Left ventricle myocardium inferior (tissue), 1 donor: ENCODE measurements at regions not wholly inside any gene's neighbourhood (a gene's known extent, or its start where the extent isn't known, plus 50 kb on each side); places are given as distances from the start of the nearest gene placed in this dataset.
A peak's percentile ranks its signal among the peaks of the same experiment; 100 is the strongest.

ENCODE experiments used
- DNase-seq: peaks from one replicate; pipeline ENCODE4 v3.0.0-alpha.2; 2020
- H3K27ac ChIP-seq: fragments of 200-600 bp; replicated peaks from 2 replicates; pipeline ENCODE4 v1.8.0; 2021
- H3K27me3 ChIP-seq: fragments of 200-600 bp; 2 replicates; pipeline ENCODE4 v1.8.0; 2021; ENCODE audit warnings: low read depth
- H3K36me3 ChIP-seq: fragments of 200-600 bp; 2 replicates; pipeline ENCODE4 v1.8.0; 2021
- H3K4me1 ChIP-seq: fragments of 200-600 bp; 2 replicates; pipeline ENCODE4 v1.8.0; 2021
- H3K4me3 ChIP-seq: fragments of 200-600 bp; 2 replicates; pipeline ENCODE4 v1.8.0; 2021; ENCODE audit warnings: mild to moderate bottlenecking, moderate library complexity
- H3K9me3 ChIP-seq: fragments of 200-600 bp; replicated peaks from 2 replicates; pipeline ENCODE4 v1.8.0; 2021
- CTCF ChIP-seq: fragments of 200-600 bp; IDR thresholded peaks from 2 replicates; pipeline ENCODE4 v1.8.0; 2021; ENCODE audit warnings: antibody characterized with exemption, mild to moderate bottlenecking, borderline replicate concordance
- intact Hi-C: fragments of 100-400 bp; cut with micrococcal nuclease; formaldehyde crosslinking; loops from one replicate; pipeline ENCODE4 v1.11.0; 2022
- donor health status: DM: no; HTN: yes; CAD: no; lungs with severe emphysema.

- no peaks in the 10 kb centered on the region for H3K27me3 ChIP-seq
- H3K9me3 ChIP-seq = no peaks in the 10 kb centered on the region
- H3K36me3 ChIP-seq = no peaks in the 10 kb centered on the region
- H3K27ac ChIP-seq = peak overlapping the region; percentile 12
- intact Hi-C loops = no loop called here
- DNase-seq = no peak
- no peak for TF ChIP-seq CTCF
- no peak overlapping the region for H3K4me3 ChIP-seq
- peaks cover 11% of the 10 kb centered on the region for H3K4me1 ChIP-seq
Observed at GRCh38 chr14:38391334-38391733, 135.4 kb upstream of the CLEC14A start.

- Histone ChIP-seq H3K4me1 (peaks cover 11% of the 10 kb centered on the region), H3K9me3 (no peaks in the 10 kb centered on the region), H3K27me3 (no peaks in the 10 kb centered on the region), H3K27ac (no peak overlapping the region), H3K36me3 (no peaks in the 10 kb centered on the region), H3K4me3 (no peak overlapping the region)
- intact Hi-C loops = no loop called here
- TF ChIP-seq CTCF = no peak
- DNase-seq = no peak
Observed at GRCh38 chr14:38389681-38390080, 133.8 kb upstream of the CLEC14A start.

- intact Hi-C loops = no loop called here
- TF ChIP-seq CTCF = no peak
- no peaks in the 10 kb centered on the region for H3K9me3 ChIP-seq
- no peaks in the 10 kb centered on the region for H3K27me3 ChIP-seq
- H3K4me1 ChIP-seq = peaks cover 11% of the 10 kb centered on the region
- no peak overlapping the region for H3K4me3 ChIP-seq
- no peak for DNase-seq
- no peaks in the 10 kb centered on the region for H3K36me3 ChIP-seq
- H3K27ac ChIP-seq = no peak overlapping the region
Observed at GRCh38 chr14:38387821-38388220, 131.9 kb upstream of the CLEC14A start.

- intact Hi-C loops = no loop called here
- Histone ChIP-seq H3K9me3 (peaks cover 14% of the 10 kb centered on the region), H3K4me3 (no peak overlapping the region), H3K27ac (no peak overlapping the region), H3K36me3 (no peaks in the 10 kb centered on the region), H3K27me3 (no peaks in the 10 kb centered on the region), H3K4me1 (no peaks in the 10 kb centered on the region)
- DNase-seq = no peak
- no peak for TF ChIP-seq CTCF
Observed at GRCh38 chr14:38385836-38386235, 129.9 kb upstream of the CLEC14A start.

GRCh38 chr14:38385343-38385742 is 129.4 kb upstream of the CLEC14A start:
- Histone ChIP-seq H3K4me1 (no peaks in the 10 kb centered on the region), H3K36me3 (no peaks in the 10 kb centered on the region), H3K27me3 (no peaks in the 10 kb centered on the region), H3K27ac (no peak overlapping the region), H3K4me3 (no peak overlapping the region), H3K9me3 (peaks cover 18% of the 10 kb centered on the region)
- intact Hi-C loops = no loop called here
- no peak for TF ChIP-seq CTCF
- no peak for DNase-seq

- Histone ChIP-seq H3K27ac (no peak overlapping the region), H3K4me3 (no peak overlapping the region), H3K36me3 (no peaks in the 10 kb centered on the region), H3K9me3 (peaks cover 22% of the 10 kb centered on the region), H3K4me1 (no peaks in the 10 kb centered on the region), H3K27me3 (no peaks in the 10 kb centered on the region)
- DNase-seq = no peak
- TF ChIP-seq CTCF = no peak
- intact Hi-C loops = no loop called here
Observed at GRCh38 chr14:38384741-38385140, 128.8 kb upstream of the CLEC14A start.
